Ishikawa (cell line): ENCODE measurements at regions not wholly inside any gene's neighbourhood (a gene's known extent, or its start where the extent isn't known, plus 50 kb on each side); places are given as distances from the start of the nearest gene placed in this dataset.

ENCODE experiments used
- CEBPB ChIP-seq: IDR thresholded peaks from 2 replicates; pipeline ENCODE4 v1.6.1; 2012
- CREB1 ChIP-seq: IDR thresholded peaks from 2 replicates; pipeline ENCODE4 v1.6.1; 2012; ENCODE audit warnings: low read depth
- EGR1 ChIP-seq: IDR thresholded peaks from 2 replicates; pipeline ENCODE4 v1.6.1; 2012
- EP300 ChIP-seq: IDR thresholded peaks from 2 replicates; pipeline ENCODE4 v1.6.1; 2012; ENCODE audit warnings: borderline replicate concordance
- MAX ChIP-seq: IDR thresholded peaks from 2 replicates; pipeline ENCODE4 v1.6.1; 2012
- RAD21 ChIP-seq: IDR thresholded peaks from 2 replicates; pipeline ENCODE4 v1.6.1; 2012; ENCODE audit warnings: low read depth
- TEAD4 ChIP-seq: IDR thresholded peaks from 2 replicates; pipeline ENCODE4 v1.6.1; 2012
- USF1 ChIP-seq: IDR thresholded peaks from 2 replicates; pipeline ENCODE4 v1.6.1; 2012
- TF ChIP-seq, protein P1 (sequence below): IDR thresholded peaks from 2 replicates; pipeline ENCODE4 v1.6.1; 2012; ENCODE audit warnings: low read depth, mild to moderate bottlenecking

- no peak for TF ChIP-seq USF1
- no peak for TF ChIP-seq CEBPB
- TF ChIP-seq MAX, result no peak
- no peak for TF ChIP-seq RAD21
- TF ChIP-seq, protein P1, sequence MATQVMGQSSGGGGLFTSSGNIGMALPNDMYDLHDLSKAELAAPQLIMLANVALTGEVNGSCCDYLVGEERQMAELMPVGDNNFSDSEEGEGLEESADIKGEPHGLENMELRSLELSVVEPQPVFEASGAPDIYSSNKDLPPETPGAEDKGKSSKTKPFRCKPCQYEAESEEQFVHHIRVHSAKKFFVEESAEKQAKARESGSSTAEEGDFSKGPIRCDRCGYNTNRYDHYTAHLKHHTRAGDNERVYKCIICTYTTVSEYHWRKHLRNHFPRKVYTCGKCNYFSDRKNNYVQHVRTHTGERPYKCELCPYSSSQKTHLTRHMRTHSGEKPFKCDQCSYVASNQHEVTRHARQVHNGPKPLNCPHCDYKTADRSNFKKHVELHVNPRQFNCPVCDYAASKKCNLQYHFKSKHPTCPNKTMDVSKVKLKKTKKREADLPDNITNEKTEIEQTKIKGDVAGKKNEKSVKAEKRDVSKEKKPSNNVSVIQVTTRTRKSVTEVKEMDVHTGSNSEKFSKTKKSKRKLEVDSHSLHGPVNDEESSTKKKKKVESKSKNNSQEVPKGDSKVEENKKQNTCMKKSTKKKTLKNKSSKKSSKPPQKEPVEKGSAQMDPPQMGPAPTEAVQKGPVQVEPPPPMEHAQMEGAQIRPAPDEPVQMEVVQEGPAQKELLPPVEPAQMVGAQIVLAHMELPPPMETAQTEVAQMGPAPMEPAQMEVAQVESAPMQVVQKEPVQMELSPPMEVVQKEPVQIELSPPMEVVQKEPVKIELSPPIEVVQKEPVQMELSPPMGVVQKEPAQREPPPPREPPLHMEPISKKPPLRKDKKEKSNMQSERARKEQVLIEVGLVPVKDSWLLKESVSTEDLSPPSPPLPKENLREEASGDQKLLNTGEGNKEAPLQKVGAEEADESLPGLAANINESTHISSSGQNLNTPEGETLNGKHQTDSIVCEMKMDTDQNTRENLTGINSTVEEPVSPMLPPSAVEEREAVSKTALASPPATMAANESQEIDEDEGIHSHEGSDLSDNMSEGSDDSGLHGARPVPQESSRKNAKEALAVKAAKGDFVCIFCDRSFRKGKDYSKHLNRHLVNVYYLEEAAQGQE, result no peak
- TF ChIP-seq EGR1, result no peak
- no peak for TF ChIP-seq EP300
- no peak for TF ChIP-seq TEAD4
- TF ChIP-seq CREB1, result no peak
Observed at GRCh38 chr6:27133281-27134227, 113.9 kb upstream of the PRSS16 start.
